EH (cell line): ENCODE measurements at regions not wholly inside any gene's neighbourhood (a gene's known extent, or its start where the extent isn't known, plus 50 kb on each side); places are given as distances from the start of the nearest gene placed in this dataset.
"Not testable (repeated sequence)": the region's sequence is repeated elsewhere in the genome, so short reads cannot be mapped to it uniquely, and the experiment has no call there.

ENCODE experiments used
- DNase-seq: peaks from one replicate; pipeline ENCODE4 v3.0.0-alpha.2; 2015; ENCODE audit warnings: low read depth

GRCh38 chr1:222865718-222866117 lies 50.9 kb downstream of the DISP1 start:
- no peak for DNase-seq

- no peak for DNase-seq
These were observed 52.5 kb downstream of the DISP1 start for GRCh38 chr1:222867316-222867715.

GRCh38 chr1:222876182-222876581 lies 61.3 kb downstream of the DISP1 start:
- no peak for DNase-seq

GRCh38 chr1:222877854-222878253 lies 63.0 kb downstream of the DISP1 start:
- no peak for DNase-seq

- DNase-seq, result peak; percentile 75
These were observed 65.7 kb downstream of the DISP1 start for GRCh38 chr1:222880587-222880986.

- DNase-seq, result no peak
These were observed 71.5 kb downstream of the DISP1 start for GRCh38 chr1:222886194-222886854.

- no peak for DNase-seq
These were observed 72.1 kb downstream of the DISP1 start for GRCh38 chr1:222886878-222887351.

GRCh38 chr1:222889440-222889839 lies 74.6 kb downstream of the DISP1 start:
- peak; percentile 61 for DNase-seq

- no peak for DNase-seq
These were observed 75.9 kb downstream of the DISP1 start for GRCh38 chr1:222890716-222891115.

GRCh38 chr1:222891578-222891977 lies 76.7 kb downstream of the DISP1 start:
- no peak for DNase-seq

- DNase-seq, result peak; percentile 82
These were observed 77.4 kb downstream of the DISP1 start for GRCh38 chr1:222892137-222892769.

- no peak for DNase-seq
These were observed 78.4 kb downstream of the DISP1 start for GRCh38 chr1:222893255-222893654.

GRCh38 chr1:222894331-222894730 lies 79.5 kb downstream of the DISP1 start:
- DNase-seq, result no peak

GRCh38 chr1:222896630-222897526 lies 82.0 kb downstream of the DISP1 start:
- DNase-seq, result peak; percentile 58

- DNase-seq, result peak; percentile 15
These were observed 82.8 kb downstream of the DISP1 start for GRCh38 chr1:222897527-222898190.

- DNase-seq, result no peak
These were observed 83.3 kb downstream of the DISP1 start for GRCh38 chr1:222898191-222898527.

- DNase-seq, result no peak
These were observed 84.6 kb downstream of the DISP1 start for GRCh38 chr1:222899471-222899870.

- DNase-seq, result no peak
These were observed 89.6 kb downstream of the DISP1 start for GRCh38 chr1:222904451-222904850.

- DNase-seq, result no peak
These were observed 90.3 kb downstream of the DISP1 start for GRCh38 chr1:222905151-222905550.

- not testable (repeated sequence) for DNase-seq
These were observed 91.5 kb downstream of the DISP1 start for GRCh38 chr1:222906271-222906739.

GRCh38 chr1:222909586-222909985 lies 94.7 kb downstream of the DISP1 start:
- peak; percentile 88 for DNase-seq

GRCh38 chr1:222910699-222911098 lies 95.9 kb downstream of the DISP1 start:
- DNase-seq, result peak; percentile 53
